ENCODE measurements at regions not wholly inside any gene's neighbourhood (a gene's known extent, or its start where the extent isn't known, plus 50 kb on each side); places are given as distances from the start of the nearest gene placed in this dataset.
A peak's percentile ranks its signal among the peaks of the same experiment; 100 is the strongest.

DNA sequence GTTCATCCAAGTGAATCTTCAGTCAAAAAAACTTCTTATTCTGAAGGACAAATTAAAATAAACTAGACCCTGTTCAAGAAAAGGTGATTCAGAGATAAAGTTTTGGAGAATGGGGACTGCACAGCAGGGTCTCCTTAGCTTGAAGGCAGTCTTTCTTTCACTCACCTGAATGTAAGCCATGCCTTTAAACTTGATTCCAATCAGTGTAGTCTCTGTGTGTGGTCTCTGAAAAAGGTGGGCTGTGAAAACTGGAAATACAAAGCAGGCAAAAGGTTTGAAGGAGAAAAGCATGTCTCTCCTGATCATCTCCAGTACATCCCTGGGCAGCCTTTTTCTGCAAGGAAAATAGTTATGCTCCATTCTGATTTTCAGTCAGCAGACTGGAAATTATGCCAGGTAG lies 188.0 kb upstream of the SASH1 start:
- no peak for DNase-seq

DNA sequence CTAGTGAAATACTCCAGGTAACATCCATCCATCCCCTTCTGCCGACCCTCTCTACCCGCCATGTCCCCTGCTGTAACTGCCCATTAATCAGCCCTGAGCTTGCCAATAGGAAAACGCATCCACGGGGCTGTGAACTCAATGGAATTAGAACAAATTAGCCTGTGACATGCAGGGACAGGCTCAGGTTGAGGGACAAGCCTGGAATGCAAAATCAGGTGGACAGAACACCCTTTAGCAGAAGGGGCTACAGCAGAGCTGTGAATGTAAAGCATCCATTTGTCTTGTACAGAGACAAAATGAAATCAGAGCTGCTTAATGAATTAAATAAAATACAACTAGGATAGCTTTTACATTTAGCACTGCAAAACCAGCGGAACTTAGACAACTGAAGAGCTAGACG lies 187.3 kb upstream of the SASH1 start:
- no peak for DNase-seq

- DNase-seq, result no peak
Measured at GRCh38 chr6:148157841-148158240, 184.8 kb upstream of the SASH1 start.

DNA sequence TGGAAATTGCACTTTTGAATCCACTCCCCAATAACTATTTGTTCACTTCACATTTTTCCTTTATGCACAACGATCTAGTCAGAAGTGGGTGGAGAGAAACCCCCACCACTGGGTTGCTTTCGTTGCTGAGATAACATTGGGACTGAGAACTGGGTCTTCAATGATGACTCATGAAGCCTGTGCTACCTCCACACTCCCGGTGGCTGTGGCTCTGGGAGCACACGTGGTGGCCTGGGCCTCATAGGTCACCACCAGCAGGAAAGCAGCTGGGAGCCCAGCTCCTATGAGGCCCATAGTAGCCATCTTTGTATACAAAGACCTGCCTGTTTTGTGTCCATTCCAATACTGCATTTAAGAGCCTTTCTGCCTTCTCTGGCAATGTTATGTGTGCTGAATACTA lies 178.0 kb upstream of the SASH1 start:
- no peak for DNase-seq

DNA sequence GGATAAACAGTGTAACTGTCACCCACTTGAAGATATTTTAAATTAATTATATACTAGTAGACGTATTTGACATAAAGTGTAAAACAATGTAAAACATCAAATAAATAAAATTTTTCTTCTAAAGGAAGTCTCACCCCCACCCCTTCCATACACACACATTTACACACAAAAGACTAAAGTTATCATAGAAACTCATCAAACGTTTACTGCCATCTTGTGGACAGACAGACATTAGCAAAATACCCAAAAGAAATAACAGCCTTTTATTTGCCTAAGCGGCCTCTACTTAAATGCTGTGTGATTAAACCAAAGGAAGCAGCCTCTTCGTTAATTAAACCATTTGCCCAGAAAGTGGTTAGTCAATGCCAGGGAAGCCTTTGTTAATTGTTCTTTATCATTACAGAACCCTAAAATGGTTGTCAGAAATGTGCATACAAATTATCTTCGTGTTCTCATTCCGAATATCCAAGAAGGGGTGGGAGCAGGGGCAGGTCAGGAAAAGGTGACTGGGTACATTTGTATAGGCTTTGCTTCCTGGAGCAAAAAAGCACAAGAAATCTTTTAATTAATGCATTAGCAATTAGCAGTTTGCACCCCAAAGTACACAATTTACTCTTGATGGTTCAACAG lies 176.2 kb upstream of the SASH1 start:
- peak; percentile 54 to 67 for DNase-seq

- no peak for DNase-seq
Measured at GRCh38 chr6:148169706-148170105, 172.9 kb upstream of the SASH1 start.

- no peak for DNase-seq
Measured at GRCh38 chr6:148170286-148170685, 172.4 kb upstream of the SASH1 start.

- DNase-seq, result no peak
Measured at GRCh38 chr6:148173548-148173947, 169.1 kb upstream of the SASH1 start.

- DNase-seq, result no peak
Measured at GRCh38 chr6:148175550-148176188, 167.0 kb upstream of the SASH1 start.

- no peak for DNase-seq
Measured at GRCh38 chr6:148177589-148178233, 164.9 kb upstream of the SASH1 start.

- DNase-seq, result no peak
Measured at GRCh38 chr6:148179786-148180185, 162.9 kb upstream of the SASH1 start.

- no peak for DNase-seq
Measured at GRCh38 chr6:148182378-148182777, 160.3 kb upstream of the SASH1 start.

DNA sequence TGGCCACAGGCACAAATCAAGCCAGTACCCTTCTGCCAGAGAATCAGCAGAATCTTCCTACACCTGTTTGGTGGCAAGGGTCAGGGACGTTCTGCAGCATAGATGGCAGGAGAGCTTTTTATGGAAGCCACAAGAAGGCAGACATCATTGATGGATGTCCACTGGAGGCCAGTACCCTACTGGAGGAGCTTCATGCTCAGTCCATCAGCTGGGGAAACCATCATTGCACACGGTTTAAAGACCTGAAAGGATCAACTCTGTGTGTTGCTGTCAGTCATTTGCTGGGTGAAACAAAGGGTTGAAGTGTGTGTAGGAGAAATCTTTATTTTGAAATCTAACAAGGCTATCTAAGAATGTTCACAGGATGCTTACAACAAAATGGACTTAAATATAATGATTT lies 158.9 kb upstream of the SASH1 start:
- no peak for DNase-seq

GRCh38 chr6:148186916-148187315 lies 155.7 kb upstream of the SASH1 start:
- DNase-seq, result no peak

DNA sequence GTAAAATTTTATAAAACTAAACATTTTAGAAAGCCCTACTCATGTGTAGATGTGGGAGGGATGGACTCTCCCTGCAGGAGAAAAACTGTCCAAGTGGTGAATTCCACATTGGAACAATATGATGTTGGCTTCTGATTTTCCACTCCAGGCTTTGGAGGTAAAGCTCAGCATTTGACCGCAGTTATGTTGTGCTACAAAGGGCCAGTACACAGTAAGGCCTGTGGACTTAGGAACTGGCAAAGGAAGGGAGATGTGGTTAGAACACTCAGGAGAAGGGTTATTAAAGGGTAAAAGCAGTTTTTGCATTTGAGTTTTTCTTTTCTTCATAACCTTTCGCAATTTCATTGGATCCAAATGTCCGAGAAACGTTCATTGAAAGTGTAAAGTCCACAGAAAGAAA lies 150.3 kb upstream of the SASH1 start:
- DNase-seq, result no peak

DNA sequence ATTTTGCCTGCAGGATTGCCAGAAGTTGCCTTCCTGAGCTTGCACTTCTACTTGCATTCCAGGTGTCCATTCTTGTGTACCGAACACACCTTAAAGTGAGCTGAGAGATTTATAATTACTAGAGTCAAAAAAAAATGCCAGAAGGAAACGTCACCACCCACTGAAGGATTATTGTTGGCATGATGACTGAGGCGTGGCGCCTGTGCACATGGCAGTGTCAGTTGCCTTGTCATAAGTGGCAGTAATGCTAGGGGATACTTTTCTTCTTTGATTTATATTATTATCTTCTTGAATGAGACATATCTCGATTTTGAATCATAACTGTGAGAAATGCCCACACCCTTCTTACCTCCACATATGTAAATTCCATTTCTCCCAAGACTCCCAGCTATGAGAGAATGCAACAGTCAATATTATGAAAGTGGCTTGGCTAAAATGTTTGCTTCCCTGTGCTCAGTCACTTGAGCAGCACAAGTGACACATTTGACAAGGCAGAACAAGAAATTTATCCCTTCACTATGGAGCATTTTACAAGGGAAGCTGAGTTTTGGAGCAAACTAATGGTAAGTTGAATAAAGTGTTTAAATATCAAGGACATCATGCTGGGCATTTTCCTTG lies 149.5 kb upstream of the SASH1 start:
- no peak for DNase-seq

- DNase-seq, result no peak
Measured at GRCh38 chr6:148195511-148195910, 147.1 kb upstream of the SASH1 start.

- no peak for DNase-seq
Measured at GRCh38 chr6:148199584-148199983, 143.1 kb upstream of the SASH1 start.

DNA sequence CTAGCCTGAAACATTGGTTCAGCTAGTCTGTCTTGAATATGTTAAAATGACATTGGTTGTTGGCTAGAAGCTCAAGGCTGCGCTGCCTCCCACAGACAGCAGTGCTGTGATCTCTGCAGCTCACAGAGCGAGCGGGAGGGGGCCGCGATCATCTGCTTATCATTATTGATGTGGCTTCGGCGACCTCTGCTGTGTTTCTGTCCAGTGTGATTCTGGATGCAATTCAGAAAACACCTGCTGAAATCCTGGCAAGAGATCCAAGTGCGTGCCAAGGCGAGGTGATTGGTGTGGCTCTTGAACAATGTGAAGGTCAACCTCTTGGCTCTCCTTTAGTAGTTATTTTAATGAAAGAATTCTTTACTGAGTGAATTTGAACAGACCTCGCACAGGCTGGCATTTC lies 142.3 kb upstream of the SASH1 start:
- DNase-seq, result no peak

DNA sequence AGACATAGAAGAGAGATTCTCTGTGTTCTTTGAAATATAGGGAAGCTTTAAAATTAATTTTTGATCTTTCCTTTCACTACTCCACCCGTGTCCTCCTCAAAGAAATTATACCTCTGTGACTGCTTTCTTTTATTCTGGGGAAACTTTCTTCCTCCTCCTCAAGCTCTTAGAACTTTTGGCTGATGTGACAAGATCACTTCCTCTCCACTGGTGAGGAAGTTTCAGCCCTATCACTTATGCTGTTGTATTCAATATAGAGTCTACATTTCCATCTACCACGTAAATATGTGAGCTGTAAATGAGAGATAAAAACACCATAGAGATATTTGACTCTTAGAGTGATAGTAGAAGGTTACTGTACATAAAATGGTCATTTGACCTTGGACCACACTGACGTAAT lies 141.9 kb upstream of the SASH1 start:
- DNase-seq, result no peak

- DNase-seq, result no peak
Measured at GRCh38 chr6:148203281-148203925, 139.2 kb upstream of the SASH1 start.

GRCh38 chr6:148203970-148204369 lies 138.7 kb upstream of the SASH1 start:
- DNase-seq, result no peak

- DNase-seq, result no peak
Measured at GRCh38 chr6:148208298-148208697, 134.3 kb upstream of the SASH1 start.

Measured in right lung (tissue), 2 donors.